ENCODE measurements at regions not wholly inside any gene's neighbourhood (a gene's known extent, or its start where the extent isn't known, plus 50 kb on each side); places are given as distances from the start of the nearest gene placed in this dataset.

DNA sequence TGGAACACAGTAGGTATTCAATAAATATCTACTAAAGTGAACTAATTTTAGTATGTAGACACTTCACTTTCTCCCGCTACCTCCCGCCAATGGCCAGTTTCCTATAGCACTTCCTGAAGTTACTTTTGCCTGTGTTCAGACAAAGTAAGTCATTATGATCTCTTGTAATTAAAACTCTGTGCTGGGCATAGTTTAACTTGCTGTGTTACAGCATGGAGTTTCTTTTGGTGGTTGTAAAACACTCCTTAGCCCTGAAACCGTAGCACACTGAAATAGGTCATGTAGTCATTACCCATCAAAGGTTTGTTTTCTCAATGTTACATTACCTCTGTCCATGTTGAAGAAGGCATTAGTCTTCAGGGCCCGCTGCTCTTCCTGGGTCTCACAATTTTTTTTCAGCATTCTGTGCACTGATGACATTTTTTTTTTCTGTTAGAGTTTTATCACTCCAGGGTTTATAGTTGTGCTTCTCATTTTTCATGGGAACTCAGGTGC lies 54.0 kb upstream of the CENPW start:
- DNase-seq (ENCODE audit: low read depth in 2 of 3, low spot score in 2 of 3): no peak
